Natural killer cell (primary cell): ENCODE measurements at regions not wholly inside any gene's neighbourhood (a gene's known extent, or its start where the extent isn't known, plus 50 kb on each side); places are given as distances from the start of the nearest gene placed in this dataset.

Experiments
- ATAC-seq, 3 donors: fragments of 150-1000 bp in 2 of 3; fragments of 200-7000 bp in 1 of 3; cut with Tn5 transposase; 1 replicate in 1 of 3; 2 replicates in 2 of 3; pipeline ENCODE4 v1.10.0; 2021; ENCODE audit warnings: mild to moderate bottlenecking in 2 of 3, moderate library complexity in 2 of 3
- DNase-seq, 2 donors: peaks; one replicate each; pipeline versions ENCODE4 v3.0.0 to v3.0.0-alpha.2; 2013 to 2021; ENCODE audit warnings: mixed read lengths in 1 of 2
- H3K27ac ChIP-seq: one replicate; pipeline ENCODE4 v1.5.1; 2013; ENCODE audit warnings: mild to moderate bottlenecking, low read length
- H3K27me3 ChIP-seq: one replicate; pipeline ENCODE4 v1.6.1; 2013; ENCODE audit warnings: low read length; ENCODE audit not compliant: control insufficient read depth, insufficient read depth
- H3K36me3 ChIP-seq: one replicate; pipeline ENCODE4 v1.6.1; 2013; ENCODE audit warnings: low read length; ENCODE audit not compliant: control insufficient read depth, insufficient read depth
- H3K4me1 ChIP-seq: one replicate; pipeline ENCODE4 v1.6.1; 2013; ENCODE audit warnings: low read length; ENCODE audit not compliant: control insufficient read depth, insufficient read depth
- H3K4me3 ChIP-seq: one replicate; pipeline ENCODE4 v1.5.1; 2013; ENCODE audit warnings: low read length
- H3K9me3 ChIP-seq: one replicate; pipeline ENCODE4 v1.6.1; 2013; ENCODE audit warnings: low read length; ENCODE audit not compliant: control insufficient read depth, insufficient read depth
- H3K27ac Mint-ChIP-seq, 2 donors: one replicate each; pipeline ENCODE4 v1.8.0; 2022; ENCODE audit warnings: mild to moderate bottlenecking in 2 of 2, mixed read lengths in 2 of 2, moderate library complexity in 1 of 2
- H3K27me3 Mint-ChIP-seq, 2 donors: one replicate each; pipeline ENCODE4 v1.8.0; 2022; ENCODE audit warnings: low read depth in 2 of 2, mixed read lengths in 2 of 2
- H3K36me3 Mint-ChIP-seq: one replicate; pipeline ENCODE4 v1.8.0; 2022; ENCODE audit warnings: mixed read lengths
- H3K4me1 Mint-ChIP-seq, 2 donors: one replicate each; pipeline ENCODE4 v1.8.0; 2022; ENCODE audit warnings: mixed read lengths in 2 of 2
- H3K4me3 Mint-ChIP-seq: one replicate; pipeline ENCODE4 v1.8.0; 2022; ENCODE audit warnings: mild to moderate bottlenecking, moderate library complexity, mixed read lengths
- H3K9me3 Mint-ChIP-seq, 2 donors: one replicate each; pipeline ENCODE4 v1.8.0; 2022; ENCODE audit warnings: mixed read lengths in 2 of 2
- WGBS: methylation state at CpG from one replicate; pipeline ENCODE4 v1.1.7; 2013; ENCODE audit warnings: missing lambda C conversion rate; ENCODE audit not compliant: insufficient coverage; 5-methylcytosine and 5-hydroxymethylcytosine counted together
- intact Hi-C: fragments of 100-400 bp; cut with micrococcal nuclease; formaldehyde crosslinking; loops from one replicate; pipeline ENCODE4 v1.14.2; 2022
- TF ChIP-seq, protein P1 (sequence below): fragments of 200-600 bp; IDR thresholded peaks from one replicate; pipeline ENCODE4 v1.8.0; 2022; ENCODE audit warnings: antibody characterized with exemption

DNA sequence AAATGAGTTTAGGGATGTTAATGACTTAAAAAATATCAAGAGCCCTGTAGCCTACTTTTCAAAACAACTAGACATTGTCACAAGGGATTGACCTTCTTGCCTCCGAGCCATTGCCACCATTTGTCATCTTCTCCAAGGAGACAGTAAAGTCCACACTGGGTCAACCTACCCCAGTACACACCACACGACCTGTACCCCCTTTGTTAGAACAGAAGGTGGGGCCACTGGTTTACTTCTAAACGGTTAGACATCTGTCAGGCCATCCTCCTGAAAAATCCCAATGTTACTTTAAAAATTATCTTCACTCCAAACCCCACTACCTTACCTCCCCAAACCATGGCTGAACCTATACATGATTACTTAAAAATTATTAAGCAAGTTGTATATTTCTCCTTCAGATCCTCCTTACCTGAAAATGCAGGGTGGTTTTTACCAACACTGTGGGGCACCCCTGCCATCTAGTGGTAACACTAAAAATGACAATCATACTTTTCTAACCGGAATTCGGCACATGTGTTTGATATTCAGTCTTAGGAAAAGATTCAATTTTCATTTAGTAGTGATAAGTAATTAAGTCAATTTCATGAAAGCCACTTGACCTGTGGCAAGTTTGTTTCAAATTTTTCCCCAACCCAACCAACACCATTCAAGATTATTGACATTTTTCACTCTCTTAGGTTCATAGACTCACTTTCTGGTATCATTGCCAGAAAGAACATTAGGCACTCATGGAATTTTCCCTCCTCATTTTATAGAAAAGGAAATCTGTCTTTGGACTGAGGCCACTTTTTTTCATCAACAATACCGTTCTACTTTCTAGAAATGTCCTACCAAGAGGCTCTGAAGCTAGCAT, 265.3 kb upstream of the PKDCC start:
- TF ChIP-seq, protein P1, sequence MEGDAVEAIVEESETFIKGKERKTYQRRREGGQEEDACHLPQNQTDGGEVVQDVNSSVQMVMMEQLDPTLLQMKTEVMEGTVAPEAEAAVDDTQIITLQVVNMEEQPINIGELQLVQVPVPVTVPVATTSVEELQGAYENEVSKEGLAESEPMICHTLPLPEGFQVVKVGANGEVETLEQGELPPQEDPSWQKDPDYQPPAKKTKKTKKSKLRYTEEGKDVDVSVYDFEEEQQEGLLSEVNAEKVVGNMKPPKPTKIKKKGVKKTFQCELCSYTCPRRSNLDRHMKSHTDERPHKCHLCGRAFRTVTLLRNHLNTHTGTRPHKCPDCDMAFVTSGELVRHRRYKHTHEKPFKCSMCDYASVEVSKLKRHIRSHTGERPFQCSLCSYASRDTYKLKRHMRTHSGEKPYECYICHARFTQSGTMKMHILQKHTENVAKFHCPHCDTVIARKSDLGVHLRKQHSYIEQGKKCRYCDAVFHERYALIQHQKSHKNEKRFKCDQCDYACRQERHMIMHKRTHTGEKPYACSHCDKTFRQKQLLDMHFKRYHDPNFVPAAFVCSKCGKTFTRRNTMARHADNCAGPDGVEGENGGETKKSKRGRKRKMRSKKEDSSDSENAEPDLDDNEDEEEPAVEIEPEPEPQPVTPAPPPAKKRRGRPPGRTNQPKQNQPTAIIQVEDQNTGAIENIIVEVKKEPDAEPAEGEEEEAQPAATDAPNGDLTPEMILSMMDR, result peak; percentile 87
- H3K9me3 Mint-ChIP-seq, result no peaks in the 10 kb centered on the region
- Histone ChIP-seq H3K36me3 (no peaks in the 10 kb centered on the region), H3K27me3 (no peaks in the 10 kb centered on the region), H3K4me3 (no peak overlapping the region), H3K27ac (no peak overlapping the region), H3K4me1 (no peaks in the 10 kb centered on the region), H3K9me3 (no peaks in the 10 kb centered on the region)
- peak in 2 of 3 donors; percentile 53 to 69 for ATAC-seq
- H3K27ac Mint-ChIP-seq, result no peak overlapping the region
- H3K27me3 Mint-ChIP-seq, result peaks cover 3 to 14% of the 10 kb centered on the region in 2 donors
- H3K36me3 Mint-ChIP-seq, result no peaks in the 10 kb centered on the region
- WGBS, result 62% methylated on average over 4 of the region's 6 CpGs
- H3K4me1 Mint-ChIP-seq, result no peaks in the 10 kb centered on the region
- no peak overlapping the region for H3K4me3 Mint-ChIP-seq
- intact Hi-C loops, result loop anchor here (2.0 kb wide), 1 partner anchor 1944 kb away; no protein-coding TSS in a partner anchor
- peak in 1 of 2 donors; percentile 60 for DNase-seq

DNA sequence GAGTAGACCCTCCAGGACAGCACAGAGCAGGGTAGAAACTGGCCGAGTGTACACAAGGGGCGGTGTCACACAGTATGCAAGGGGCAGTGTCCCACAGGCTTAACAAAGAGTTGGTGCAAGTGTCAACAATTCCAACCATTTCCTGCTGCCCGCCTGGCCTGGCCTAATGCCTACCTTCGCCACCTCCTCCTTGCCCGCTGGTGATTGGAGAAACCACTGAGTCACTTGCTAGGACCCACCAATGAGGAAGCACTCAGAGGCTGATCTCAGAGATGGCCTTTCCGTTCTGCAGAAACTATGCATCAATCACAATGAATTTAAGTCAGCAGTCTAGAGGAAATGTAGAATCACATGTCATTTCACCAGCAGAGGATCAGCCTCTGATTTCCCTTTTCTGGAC, 263.3 kb upstream of the PKDCC start:
- DNase-seq (no peak), ATAC-seq (no peak)
- no peaks in the 10 kb centered on the region for H3K4me1 ChIP-seq
- no peaks in the 10 kb centered on the region for H3K36me3 ChIP-seq
- Mint-ChIP-seq H3K27ac (no peak overlapping the region), H3K27me3 (peaks cover 3 to 23% of the 10 kb centered on the region in 2 donors), H3K9me3 (no peaks in the 10 kb centered on the region), H3K36me3 (no peaks in the 10 kb centered on the region), H3K4me3 (no peak overlapping the region), H3K4me1 (no peaks in the 10 kb centered on the region)
- H3K4me3 ChIP-seq, result no peak overlapping the region
- WGBS, result 89% methylated on average over 6 of the region's 6 CpGs
- H3K27me3 ChIP-seq, result no peaks in the 10 kb centered on the region
- intact Hi-C loops, result no loop called here
- no peaks in the 10 kb centered on the region for H3K9me3 ChIP-seq
- H3K27ac ChIP-seq, result no peak overlapping the region
- TF ChIP-seq, protein P1, result no peak

DNA sequence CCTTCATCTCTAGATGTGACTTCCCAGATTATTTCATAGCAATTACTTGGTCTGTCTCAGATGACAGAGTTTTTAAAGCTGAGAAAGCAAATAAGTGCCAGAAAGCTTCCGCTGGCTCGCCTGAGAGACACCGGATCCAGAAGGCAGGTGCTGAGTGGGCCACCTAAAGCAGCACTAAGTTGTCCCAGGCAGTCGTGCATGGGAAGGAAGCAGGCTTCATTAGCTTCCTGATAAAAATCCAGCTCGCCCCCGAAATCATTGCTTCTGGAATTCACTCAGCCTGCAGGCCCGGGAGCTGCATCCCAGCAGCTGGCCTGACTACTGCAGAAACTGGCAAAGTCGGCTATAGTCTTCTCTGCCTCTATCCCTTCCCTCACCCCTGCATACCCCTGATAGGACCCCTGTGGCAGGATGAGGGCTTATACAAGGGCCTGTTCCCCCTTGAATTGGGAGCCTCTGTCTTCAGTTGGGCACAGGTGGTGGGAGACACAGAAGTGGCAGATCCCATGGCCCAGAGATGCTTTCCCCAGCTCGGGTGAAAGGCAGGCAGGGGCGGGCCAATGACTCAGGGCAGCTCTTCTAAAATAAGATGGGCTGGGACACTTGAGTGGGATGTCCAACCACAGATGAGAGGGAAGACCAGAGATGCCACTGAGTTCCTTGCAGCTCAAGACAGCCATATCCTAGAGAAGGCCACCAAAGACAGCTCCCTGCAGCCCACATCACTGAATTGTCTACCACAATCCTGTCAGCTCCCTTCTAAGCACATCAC, 262.4 kb upstream of the PKDCC start:
- H3K9me3 Mint-ChIP-seq, result no peaks in the 10 kb centered on the region
- no peak overlapping the region for H3K4me3 Mint-ChIP-seq
- H3K4me3 ChIP-seq, result no peak overlapping the region
- WGBS, result 79% methylated on average over 10 of the region's 10 CpGs
- H3K27ac ChIP-seq, result no peak overlapping the region
- H3K27ac Mint-ChIP-seq, result no peak overlapping the region
- H3K36me3 ChIP-seq, result no peaks in the 10 kb centered on the region
- no peaks in the 10 kb centered on the region for H3K36me3 Mint-ChIP-seq
- no peaks in the 10 kb centered on the region for H3K4me1 Mint-ChIP-seq
- no peaks in the 10 kb centered on the region for H3K9me3 ChIP-seq
- TF ChIP-seq, protein P1, result no peak
- peaks cover 3 to 23% of the 10 kb centered on the region in 2 donors for H3K27me3 Mint-ChIP-seq
- DNase-seq (no peak), ATAC-seq (no peak)
- no peaks in the 10 kb centered on the region for H3K27me3 ChIP-seq
- intact Hi-C loops, result no loop called here
- no peaks in the 10 kb centered on the region for H3K4me1 ChIP-seq
